ENCODE measurements at regions not wholly inside any gene's neighbourhood (a gene's known extent, or its start where the extent isn't known, plus 50 kb on each side); places are given as distances from the start of the nearest gene placed in this dataset.

- H2AFZ ChIP-seq (ENCODE audit: low read depth): peak overlapping the region; percentile 43
- TF ChIP-seq, protein P1, sequence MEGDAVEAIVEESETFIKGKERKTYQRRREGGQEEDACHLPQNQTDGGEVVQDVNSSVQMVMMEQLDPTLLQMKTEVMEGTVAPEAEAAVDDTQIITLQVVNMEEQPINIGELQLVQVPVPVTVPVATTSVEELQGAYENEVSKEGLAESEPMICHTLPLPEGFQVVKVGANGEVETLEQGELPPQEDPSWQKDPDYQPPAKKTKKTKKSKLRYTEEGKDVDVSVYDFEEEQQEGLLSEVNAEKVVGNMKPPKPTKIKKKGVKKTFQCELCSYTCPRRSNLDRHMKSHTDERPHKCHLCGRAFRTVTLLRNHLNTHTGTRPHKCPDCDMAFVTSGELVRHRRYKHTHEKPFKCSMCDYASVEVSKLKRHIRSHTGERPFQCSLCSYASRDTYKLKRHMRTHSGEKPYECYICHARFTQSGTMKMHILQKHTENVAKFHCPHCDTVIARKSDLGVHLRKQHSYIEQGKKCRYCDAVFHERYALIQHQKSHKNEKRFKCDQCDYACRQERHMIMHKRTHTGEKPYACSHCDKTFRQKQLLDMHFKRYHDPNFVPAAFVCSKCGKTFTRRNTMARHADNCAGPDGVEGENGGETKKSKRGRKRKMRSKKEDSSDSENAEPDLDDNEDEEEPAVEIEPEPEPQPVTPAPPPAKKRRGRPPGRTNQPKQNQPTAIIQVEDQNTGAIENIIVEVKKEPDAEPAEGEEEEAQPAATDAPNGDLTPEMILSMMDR (conservative IDR thresholded peaks at IDR 0.05; ENCODE audit: low read depth, low read length): no peak; the same call in 1 of the 2 replicates
- peak overlapping the region; percentile 53 for H3K4me3 ChIP-seq (IDR thresholded peaks at IDR 0.05; ENCODE audit: insufficient read depth, low read depth, low read length)
- no peaks in the 10 kb centered on the region for H3K79me2 ChIP-seq (ENCODE audit: insufficient read depth, low read depth)
- peak overlapping the region; percentile 71 for H3K4me2 ChIP-seq
- H4K20me1 ChIP-seq (ENCODE audit: insufficient read depth): no peaks in the 10 kb centered on the region
- peaks cover 61% of the 10 kb centered on the region for H3K4me1 ChIP-seq (ENCODE audit: low read depth, poor library complexity, severe bottlenecking)
- peak overlapping the region; percentile 40 for H3K9ac ChIP-seq
- H3K36me3 ChIP-seq (ENCODE audit: insufficient read depth): no peaks in the 10 kb centered on the region
- no peaks in the 10 kb centered on the region for H3K27me3 ChIP-seq (ENCODE audit: insufficient read depth, low read depth)
- H3K27ac ChIP-seq: peak overlapping the region; percentile 95
Observed at GRCh38 chr3:143209715-143210059, 90.1 kb downstream of the CHST2 start.

GRCh38 chr3:143210141-143210540 is 90.6 kb downstream of the CHST2 start:
- peak overlapping the region; percentile 95 for H3K27ac ChIP-seq
- H3K4me2 ChIP-seq: peak overlapping the region; percentile 71
- TF ChIP-seq, protein P1 (conservative IDR thresholded peaks at IDR 0.05; ENCODE audit: low read depth, low read length): no peak

DNA sequence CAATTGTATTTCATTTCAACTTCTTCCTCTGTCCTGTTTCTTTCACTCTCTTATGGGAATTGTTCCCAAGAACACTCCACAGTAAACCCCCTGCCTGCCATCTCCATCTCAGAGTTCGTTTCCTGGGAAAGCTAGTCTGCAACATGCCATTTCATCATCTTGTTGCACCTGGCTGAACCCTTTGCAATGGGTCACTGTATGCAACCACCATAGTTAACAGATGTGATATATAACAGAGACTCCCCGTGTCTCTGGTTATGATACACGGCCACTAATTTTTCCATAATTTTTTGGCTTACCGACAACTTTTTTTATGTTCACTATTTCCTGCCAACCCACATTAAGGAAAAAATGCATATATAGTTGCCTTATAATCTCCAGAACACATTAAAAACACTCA is 95.5 kb downstream of the CHST2 start:
- TF ChIP-seq, protein P1 (conservative IDR thresholded peaks at IDR 0.05; ENCODE audit: low read depth, low read length): no peak
- peaks cover 45% of the 10 kb centered on the region for H3K4me1 ChIP-seq (ENCODE audit: low read depth, poor library complexity, severe bottlenecking)
- no peaks in the 10 kb centered on the region for H3K36me3 ChIP-seq (ENCODE audit: insufficient read depth)
- H3K27ac ChIP-seq: no peak overlapping the region
- no peak overlapping the region for H3K4me2 ChIP-seq
- no peaks in the 10 kb centered on the region for H3K79me2 ChIP-seq (ENCODE audit: insufficient read depth, low read depth)
- H2AFZ ChIP-seq (ENCODE audit: low read depth): no peak overlapping the region
- H4K20me1 ChIP-seq (ENCODE audit: insufficient read depth): no peaks in the 10 kb centered on the region
- no peak overlapping the region for H3K4me3 ChIP-seq (IDR thresholded peaks at IDR 0.05; ENCODE audit: insufficient read depth, low read depth, low read length)
- H3K9ac ChIP-seq: no peak overlapping the region
- no peaks in the 10 kb centered on the region for H3K27me3 ChIP-seq (ENCODE audit: insufficient read depth, low read depth)

More at GRCh38 chr3:143210141-143210540, 90.6 kb downstream of the CHST2 start:
- Histone ChIP-seq H3K79me2 (ENCODE audit: insufficient read depth, low read depth) (no peaks in the 10 kb centered on the region), H3K36me3 (ENCODE audit: insufficient read depth) (no peaks in the 10 kb centered on the region), H2AFZ (ENCODE audit: low read depth) (peak overlapping the region; percentile 43), H3K4me3 (IDR thresholded peaks at IDR 0.05; ENCODE audit: insufficient read depth, low read depth, low read length) (peak overlapping the region; percentile 53), H3K27me3 (ENCODE audit: insufficient read depth, low read depth) (no peaks in the 10 kb centered on the region), H3K9ac (peak overlapping the region; percentile 40), H3K4me1 (ENCODE audit: low read depth, poor library complexity, severe bottlenecking) (peaks cover 60% of the 10 kb centered on the region), H4K20me1 (ENCODE audit: insufficient read depth) (no peaks in the 10 kb centered on the region)
